GM21447 (cell line): ENCODE measurements at regions not wholly inside any gene's neighbourhood (a gene's known extent, or its start where the extent isn't known, plus 50 kb on each side); places are given as distances from the start of the nearest gene placed in this dataset.
A peak's percentile ranks its signal among the peaks of the same experiment; 100 is the strongest.

Source experiments
- ATAC-seq: cut with Tn5 transposase; IDR thresholded peaks from one replicate; pipeline ENCODE4 v1.9.1; 2021; ENCODE audit not compliant: unreplicated experiment

DNA sequence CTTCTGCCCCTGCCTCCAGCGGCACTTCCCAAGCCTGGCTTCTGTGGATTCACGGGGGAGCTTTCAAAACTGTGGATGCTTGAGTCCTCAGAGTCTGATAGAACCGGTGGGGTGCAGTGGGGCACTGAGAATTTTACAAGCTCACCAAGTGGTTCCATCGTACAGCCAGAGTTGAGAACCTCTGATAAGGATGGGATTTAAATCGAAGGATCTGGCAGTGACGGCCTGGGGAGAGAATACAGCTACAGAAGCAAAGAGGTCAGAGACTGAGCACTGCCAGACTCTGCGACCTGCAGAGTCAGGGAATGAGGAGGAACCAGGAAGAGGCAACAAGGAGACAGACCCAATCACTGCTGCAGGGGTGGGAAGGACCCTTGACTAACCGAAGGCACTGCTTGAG lies 124.6 kb upstream of the BOD1 start:
- no peak for ATAC-seq

DNA sequence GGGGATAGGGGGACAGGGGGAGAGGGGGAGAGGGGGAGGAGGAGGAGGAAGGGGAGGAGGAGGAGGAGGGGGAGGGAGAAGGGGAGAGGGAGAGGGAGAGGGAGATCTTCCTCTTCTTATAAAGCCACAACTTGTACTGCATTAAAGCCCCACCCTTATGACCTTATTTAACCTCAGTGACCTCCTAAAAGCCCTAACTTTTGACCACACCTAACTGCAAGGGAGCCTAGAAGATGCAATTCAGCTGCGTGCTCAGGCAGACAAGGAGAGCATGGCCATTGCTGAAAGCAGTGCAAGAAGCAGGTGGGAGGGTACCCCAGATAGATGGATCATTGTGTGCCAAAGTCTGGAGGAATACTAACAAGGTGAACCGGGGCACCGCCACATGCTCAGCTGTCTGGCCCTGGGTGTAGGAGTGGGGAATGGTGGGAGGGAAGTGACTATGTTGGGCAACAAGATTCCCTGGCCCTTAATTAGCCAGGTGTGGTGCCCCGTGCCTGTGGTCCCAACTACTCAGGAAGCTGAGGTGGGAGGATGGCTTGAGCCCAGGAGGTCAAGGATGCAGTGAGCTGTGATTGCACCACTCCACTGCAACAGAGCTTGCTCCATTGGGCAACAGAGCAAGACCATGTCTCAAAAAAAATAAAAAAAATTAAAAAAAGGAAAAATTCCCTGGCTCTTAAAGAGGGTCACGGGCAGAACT lies 125.4 kb upstream of the BOD1 start:
- ATAC-seq = peak; percentile 1

DNA sequence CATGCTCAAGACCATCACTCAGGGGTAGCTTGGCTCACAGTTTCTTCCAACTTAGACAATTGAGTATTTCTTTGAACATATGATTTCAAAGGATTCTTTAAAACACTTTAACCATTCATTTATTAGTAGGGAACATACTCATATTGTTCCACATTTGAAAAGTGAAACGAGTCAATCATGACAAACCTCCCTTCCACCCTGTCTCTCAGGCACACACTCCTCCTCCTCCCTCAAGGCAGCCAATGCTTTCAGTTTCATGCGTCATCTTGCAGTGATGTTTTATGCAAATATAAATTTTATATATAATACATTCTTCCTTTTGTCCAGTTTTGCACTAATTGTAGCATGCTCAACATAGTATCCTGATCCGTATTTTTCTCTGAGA lies 126.0 kb upstream of the BOD1 start:
- peak; percentile 60 for ATAC-seq

DNA sequence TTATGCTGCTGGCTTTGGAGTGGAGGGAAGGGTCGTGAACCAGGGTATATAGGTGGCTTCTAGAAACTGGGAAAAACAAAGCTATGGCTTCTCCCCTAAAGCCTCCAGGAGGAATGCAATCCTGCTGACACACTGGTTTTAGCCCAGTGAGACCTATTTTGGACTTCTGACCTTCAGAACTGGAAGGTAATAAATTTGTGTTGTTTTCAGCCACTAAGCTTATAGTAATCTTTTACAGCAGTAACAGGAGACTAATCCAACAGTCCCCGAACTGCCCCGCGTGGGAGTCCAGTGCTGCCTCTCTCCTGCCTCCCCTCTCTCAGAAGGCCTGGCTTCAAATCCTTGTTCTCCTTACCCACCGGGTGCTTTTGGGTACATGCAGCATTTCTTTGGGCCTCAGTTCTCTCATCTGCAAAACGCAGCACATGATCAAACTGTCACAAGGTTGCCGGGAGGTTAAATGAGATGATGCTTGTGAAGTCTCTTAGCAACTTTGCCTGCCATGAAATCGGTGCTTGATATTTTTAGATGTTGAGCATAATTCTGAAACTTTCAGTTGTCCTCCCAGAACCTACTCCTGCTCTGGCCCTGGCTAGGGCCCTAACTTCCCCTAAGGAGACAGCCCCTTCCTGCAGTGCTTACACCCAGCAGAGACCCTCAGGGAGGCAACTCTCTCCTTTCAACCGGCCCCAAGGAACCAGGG lies 127.3 kb upstream of the BOD1 start:
- ATAC-seq = peak; percentile 40

DNA sequence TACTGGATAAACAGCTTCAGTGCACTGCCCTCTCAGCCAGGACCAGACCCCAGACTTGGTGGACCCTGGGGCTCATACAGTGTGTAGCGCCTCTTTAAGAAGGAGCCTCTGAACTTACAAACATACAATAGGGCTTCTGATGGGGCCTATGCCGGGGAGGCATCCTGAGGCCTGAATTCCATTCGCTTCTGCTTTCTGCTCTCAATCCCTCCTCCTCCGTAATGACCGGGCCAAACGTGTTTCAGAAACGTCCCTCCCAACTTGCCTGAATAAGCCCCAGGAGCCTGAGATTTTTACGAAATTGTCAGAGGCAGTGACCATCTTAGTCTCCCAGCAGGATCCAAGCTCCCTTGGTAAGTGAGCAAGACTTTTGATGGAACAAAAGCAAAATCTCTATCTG lies 128.1 kb upstream of the BOD1 start:
- no peak for ATAC-seq

DNA sequence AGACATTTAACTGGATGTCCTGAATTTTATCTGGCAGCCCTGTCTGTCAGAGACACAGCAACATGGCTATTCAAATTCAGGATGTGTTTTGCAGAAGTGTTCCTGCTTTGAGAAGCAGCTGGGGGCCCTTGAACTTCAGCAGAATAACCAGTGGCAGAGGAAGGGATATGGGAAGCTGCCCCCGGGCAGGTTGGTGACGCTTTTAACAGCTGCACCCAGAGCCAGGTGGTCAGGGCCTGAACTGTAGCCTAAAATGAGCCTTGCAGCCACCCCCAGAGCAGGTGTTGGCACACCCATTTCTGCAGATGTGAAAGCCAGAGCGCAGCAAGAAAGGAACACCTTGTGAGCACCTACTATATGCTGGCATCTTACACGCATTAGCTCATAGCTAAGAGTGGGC lies 128.7 kb upstream of the BOD1 start:
- peak; percentile 64 for ATAC-seq

DNA sequence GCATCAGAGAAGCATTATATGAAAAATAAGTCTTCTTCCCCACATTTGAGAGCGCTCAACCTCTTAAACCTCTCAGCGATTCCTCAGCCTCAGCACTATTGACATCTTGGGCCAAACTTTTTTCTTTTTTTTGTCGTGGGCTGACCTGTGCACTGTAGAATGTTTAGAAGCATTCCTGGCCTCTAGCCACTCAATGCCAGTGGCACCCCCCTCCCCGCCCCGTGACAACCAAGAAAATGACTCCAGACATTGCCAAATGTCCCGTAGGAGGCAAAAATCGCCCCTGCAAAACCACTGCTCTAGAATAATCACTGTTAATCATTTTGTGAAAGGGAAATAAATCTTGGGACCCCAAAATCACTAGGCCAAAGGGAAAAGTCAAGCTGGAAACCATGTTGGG lies 129.1 kb upstream of the BOD1 start:
- ATAC-seq = no peak

DNA sequence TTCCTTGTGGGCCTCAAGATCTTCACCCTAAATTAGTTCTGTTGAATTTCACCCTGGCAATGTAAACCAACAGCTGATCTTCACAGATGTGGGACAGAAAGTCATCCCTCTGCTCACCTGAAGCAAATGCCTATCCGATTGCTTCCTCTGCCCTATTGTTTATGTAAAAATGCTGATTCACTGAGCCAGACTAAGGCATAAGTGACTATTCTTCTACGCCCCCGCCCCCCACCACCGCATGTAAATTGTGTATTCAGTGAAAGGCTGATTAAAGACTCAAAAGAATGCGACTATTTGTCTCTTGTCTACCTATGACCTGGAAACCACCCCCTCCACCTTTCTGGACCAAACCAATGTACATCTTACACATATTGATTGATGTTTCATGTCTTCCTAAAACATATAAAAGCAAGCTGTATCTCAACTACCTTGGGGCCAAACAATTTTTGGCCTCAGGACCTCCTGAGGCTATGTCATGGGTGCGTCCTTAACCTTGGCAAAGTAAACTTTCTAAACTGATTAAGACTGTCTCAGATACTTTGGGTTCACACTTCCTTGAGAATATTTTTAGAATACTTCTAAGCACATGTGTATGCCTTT lies 129.7 kb upstream of the BOD1 start:
- no peak for ATAC-seq

DNA sequence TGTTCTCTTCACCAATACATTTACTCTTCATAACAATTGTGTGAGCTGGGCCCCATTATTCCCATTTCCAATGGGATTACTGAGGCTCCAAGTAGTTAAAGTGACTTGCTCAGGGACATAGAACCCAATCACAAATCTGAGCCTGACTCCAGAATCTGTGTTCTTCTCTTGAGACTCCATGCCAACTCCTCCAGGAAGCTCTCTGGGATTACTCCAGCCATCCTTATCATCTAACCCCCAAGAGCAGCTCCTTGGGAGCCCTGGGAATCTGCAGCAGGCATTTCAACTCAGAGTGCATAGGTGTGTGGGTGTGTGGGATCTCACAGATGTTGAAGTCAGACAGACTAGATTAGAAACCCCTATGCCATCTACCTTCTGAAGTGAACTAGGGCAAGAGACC lies 131.4 kb upstream of the BOD1 start:
- ATAC-seq = no peak

DNA sequence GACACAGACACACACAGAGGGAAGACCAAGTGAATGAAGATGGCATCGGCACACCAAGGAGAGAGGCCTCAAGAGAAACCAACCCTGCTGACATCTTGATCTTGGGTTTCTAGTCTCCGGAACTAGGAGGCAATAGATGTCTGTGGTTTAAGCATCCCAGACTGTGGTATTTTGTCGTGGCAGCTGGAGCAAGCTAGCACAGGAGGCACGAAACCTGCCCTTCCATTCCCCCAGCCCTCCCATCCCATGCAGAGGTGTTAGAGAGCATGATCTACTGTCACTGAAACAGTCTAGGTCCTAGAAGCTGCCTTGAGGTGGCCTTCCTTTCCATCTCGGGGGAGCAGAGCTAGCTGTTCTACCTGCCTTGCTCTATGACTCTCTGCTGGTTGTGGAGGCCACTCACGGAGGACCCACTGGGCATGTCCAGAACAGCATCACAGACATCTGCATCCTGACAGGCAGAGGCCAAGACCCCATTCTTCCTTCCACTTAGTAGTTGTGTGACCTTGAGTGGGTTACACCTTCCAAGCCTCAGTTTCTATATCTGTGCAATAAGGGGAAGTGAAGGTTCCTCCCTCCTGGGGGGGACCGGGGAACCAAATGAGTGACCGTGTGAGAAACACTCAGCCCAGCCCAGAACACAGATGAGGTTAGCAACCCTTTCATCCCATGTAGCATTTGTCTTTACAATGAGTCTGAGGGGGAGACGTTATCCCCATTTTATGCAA lies 134.3 kb upstream of the BOD1 start:
- peak; percentile 65 for ATAC-seq

DNA sequence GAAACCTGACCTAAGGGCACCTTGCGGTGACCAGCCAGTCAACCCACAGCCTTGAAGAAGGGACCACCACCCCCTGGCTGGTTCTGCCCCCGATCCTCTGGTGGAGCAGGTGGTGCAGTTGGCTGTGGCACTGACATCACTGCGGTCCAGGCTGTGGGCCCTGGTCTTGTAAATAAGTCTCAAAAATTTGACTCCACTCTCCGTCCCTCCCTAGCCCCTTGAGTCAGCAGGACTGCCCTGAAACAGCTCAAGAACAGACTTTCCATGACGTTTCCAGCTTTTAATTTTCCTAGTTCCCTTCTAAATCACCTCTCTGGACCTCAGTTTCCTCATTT lies 134.8 kb upstream of the BOD1 start:
- peak; percentile 36 for ATAC-seq

DNA sequence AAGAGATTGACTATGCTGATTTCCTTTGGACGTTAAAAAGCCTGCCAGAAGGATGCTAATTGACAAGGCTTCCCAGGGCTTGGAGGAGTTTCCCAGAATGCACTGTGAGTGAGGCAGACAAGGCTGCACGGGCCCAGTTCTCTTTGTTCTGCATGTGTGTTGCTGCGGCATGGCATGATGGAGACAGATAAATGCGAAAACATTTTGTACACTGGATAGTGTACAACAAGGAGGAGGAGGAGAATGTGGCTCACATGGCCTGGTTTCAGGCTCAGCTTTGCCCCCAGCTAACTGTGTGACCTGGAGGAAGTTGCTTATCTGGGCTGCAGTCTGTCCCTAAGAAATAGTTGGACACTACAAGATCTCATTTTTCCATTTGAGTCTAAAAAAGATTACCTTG lies 135.5 kb upstream of the CPEB4 start:
- no peak for ATAC-seq

DNA sequence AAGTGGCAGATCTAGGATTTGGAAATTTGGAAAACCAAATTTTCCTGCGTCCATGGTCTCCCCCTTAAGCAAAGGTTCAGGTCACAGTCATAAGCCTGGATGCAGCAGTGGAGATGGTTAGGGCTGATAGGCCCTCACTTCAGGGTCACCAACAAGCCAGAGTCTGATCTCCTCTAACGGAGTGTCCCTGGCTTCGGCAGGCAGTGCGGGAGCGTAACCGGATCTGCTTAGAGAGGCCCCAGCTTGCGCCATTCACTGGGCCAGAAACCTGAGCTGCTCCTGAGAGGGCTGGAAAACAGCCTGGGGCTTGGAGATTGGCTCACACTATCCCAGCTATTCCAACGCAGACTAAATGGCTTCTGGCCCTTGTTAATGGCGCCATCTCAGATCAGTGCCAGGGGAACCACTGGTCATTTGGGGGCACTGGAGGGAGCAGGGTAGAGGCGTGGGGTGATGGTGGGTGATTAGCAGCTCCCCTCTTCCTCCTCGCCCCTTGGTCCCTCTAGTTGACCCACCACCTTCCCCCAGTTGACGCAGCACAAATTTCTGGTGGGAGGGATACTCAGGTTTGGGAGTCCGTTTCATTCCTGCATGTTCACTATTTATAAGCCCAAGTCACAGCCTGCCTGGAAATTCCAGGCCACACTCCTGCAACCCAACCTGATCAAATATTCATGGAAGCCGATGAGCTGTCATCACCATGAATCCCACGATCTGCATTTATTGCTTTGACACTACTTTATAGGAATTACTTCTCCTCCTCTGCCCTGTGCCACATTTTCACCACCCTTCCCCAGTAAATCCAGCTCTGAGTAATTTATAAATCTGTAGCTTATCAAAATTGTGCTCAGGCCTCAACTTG lies 134.6 kb upstream of the CPEB4 start:
- no peak for ATAC-seq

DNA sequence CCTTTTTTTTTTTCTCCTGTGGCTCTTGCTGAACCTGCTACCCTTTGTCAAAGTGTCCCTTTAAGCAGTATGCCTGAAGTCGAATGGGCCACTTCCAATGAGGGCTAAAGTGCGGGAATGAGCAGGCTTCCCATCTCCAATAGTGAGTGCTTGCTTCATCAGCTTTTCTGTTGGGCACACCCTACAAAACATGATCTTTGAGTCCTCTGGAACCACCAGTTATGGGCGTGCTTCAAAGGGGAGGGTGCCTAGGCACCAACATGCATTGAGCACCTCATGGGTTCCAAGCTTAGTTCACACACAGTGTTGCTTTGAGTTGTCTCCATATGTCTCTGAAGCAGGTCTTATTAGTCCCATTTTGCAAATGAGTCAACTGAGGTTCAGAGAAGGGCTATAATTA lies 132.8 kb upstream of the CPEB4 start:
- no peak for ATAC-seq

DNA sequence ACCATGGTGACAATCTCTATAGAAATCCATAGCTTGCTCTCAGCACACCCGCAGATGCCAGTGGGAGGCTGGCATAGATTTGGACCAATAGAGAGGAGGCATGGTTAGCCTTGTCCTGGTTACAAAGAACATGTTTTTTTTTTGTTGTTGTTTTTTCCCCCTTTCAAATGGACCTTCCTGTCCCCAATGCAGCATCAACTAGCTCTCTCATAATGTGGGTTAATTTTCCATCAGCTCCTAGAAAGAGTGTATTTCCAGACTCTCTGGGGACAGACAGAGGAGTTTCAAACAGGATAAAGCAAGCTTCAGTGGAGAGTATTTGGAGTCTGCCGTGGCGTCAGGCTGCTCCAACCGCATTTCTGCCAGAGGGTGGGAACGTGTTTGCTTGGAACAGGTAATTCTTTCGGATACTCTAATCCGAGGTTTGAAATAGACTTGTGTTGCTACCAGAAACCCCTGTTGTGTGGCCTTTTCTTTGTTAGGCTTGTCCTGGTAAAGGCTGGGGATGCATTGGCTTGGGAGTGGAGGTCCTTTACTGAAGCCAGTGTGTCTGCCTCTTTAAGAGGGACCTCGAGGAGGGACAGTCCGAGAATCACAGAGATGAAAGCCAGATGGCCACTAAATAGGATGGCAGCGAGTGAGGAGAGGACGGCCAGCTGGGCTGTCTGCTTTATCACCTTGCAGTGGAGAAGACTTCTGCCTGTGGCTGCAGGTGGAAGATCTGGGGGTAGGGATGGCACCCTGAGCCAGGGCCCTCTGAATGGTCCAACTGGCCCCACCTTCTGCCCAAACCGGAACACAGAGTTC lies 130.5 kb upstream of the CPEB4 start:
- ATAC-seq = no peak

DNA sequence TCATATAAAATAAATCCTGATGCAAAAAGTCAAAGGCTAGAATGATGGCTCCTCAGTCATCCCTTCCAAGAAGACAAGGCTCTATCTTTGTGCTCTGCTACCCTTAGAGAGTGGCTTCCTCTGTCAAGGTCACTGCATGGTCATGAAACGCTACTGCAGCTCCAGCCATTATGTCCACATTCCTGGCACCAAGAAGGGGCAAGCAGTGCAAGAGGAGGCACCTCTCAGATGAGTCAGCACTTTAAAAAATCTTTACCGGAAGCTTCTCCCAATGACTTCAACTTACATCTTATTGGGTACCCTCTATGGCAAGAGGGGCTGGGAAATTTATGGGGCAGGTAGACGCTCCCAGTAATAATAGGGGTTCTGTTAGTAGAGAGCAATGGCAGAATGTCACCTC lies 129.5 kb upstream of the CPEB4 start:
- no peak for ATAC-seq

DNA sequence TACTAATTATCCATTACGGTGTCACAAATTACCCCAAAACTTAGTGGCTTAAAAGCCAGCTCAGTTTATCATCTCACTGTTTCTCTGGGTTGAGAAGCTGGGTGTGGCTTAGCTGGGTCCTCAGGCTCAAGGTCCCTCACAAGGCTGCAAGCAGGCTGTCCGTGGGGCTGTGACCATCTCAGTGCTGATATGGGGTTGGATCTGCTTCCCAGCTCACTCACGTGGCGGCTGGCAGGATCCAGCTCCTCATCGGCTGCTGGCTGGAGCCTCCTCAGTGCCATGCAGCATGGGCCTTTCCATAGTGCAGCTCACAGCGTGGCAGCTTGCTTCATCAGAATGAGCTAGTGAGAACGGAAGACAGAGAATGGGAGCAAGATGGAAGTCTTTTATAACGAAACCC lies 128.5 kb upstream of the CPEB4 start:
- no peak for ATAC-seq

DNA sequence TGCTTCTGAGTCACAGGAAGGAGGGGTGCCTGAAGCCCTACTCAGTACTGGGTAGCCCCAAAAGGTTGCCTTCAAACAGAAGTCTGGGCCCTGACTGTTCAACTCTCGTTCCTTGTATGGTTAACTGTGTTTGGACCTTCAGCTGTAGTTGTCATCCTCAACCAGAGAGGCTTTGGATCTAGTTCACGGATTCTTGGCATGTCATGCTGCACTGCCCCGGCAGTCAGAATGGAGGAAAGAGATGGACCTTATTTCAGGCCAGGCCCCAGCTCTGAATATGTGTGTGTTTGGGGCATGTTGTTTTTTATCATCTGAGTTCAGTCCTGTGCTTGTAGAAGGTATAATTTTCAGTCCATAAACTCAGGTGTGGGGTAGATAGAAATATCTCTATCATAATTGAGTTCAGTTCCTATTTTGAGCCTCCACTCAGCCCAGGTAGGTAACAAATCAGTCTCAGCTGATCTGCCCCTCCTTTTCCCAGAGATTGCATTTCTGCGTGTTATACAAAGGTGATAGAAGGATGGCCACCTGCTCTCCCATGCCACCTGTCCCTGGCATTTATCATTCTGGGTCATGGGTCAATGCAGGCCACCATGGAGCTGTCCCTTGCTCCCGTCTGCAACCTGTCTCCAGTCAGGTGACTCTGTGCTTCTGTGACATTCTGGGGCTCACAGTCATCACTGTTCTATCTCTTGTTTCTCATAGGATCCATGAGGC lies 127.5 kb upstream of the CPEB4 start:
- no peak for ATAC-seq

DNA sequence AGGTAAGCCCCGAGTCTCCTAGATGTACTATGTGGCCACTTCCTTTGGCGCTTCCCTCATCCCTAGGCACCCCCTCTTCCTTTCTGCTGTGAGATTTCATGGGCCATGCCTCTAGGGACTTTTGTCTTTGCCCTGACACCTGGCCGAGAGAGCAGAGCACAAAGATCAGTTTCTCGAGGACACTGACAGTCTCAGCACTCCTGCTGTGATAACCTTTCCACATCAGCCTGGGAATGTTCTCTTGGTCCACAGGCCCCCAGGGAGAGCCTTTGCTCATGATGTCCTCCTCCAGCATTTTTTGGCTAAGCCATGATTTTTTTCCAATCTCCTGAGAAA lies 127.0 kb upstream of the CPEB4 start:
- ATAC-seq = no peak

DNA sequence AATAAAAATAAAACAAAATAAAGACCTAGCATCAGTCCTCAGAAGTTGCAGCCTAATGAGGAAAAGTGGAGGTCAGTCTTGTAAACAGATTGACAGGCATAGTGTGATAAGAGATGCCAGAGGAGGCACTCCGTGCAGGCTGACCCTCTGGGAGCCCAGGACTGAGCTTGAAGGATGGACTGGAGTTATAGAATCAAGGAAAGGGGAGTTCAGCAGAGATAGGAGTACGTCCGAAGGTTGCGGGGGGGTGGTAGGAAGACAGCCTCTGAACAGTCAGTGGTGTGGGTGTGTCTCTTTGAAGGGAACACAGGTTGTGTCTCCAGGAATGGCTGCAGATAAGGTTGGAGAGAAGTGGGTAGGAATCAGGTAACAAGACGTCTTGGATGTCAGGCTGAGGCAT lies 126.1 kb upstream of the CPEB4 start:
- ATAC-seq = no peak
